Left lung (tissue), 4 donors: ENCODE measurements at regions not wholly inside any gene's neighbourhood (a gene's known extent, or its start where the extent isn't known, plus 50 kb on each side); places are given as distances from the start of the nearest gene placed in this dataset.

ENCODE experiments used
- ATAC-seq: fragments of 200-7000 bp; cut with Tn5 transposase; one replicate; pipeline ENCODE4 v1.9.1; 2020; ENCODE audit warnings: moderate library complexity
- DNase-seq, 4 donors: peaks; one replicate each; pipeline ENCODE4 v3.0.0-alpha.2; 2013 to 2020
- H3K27ac ChIP-seq, 2 donors: fragments of 200-600 bp; sonication (generic) in 1 of 2; one replicate each; pipeline versions ENCODE4 v1.5.0 to v1.8.0; 2020 to 2021
- H3K27me3 ChIP-seq, 2 donors: fragments of 200-600 bp; sonication (generic) in 1 of 2; one replicate each; pipeline versions ENCODE4 v1.5.0 to v1.8.0; 2020 to 2021
- H3K36me3 ChIP-seq, 2 donors: fragments of 200-600 bp; sonication (generic) in 1 of 2; one replicate each; pipeline versions ENCODE4 v1.5.0 to v1.8.0; 2020 to 2021
- H3K4me1 ChIP-seq, 2 donors: fragments of 200-600 bp; one replicate each; pipeline ENCODE4 v1.8.0; 2021
- H3K4me3 ChIP-seq, 2 donors: fragments of 200-600 bp; sonication (generic) in 1 of 2; one replicate each; pipeline versions ENCODE4 v1.5.0 to v1.8.0; 2020 to 2021; ENCODE audit warnings: mild to moderate bottlenecking in 1 of 2
- H3K9me3 ChIP-seq, 2 donors: fragments of 200-600 bp; sonication (generic) in 1 of 2; one replicate each; pipeline versions ENCODE4 v1.5.0 to v1.8.0; 2020 to 2021
- CTCF ChIP-seq, 2 donors: fragments of 200-600 bp; sonication (generic) in 1 of 2; IDR thresholded peaks; one replicate each; pipeline versions ENCODE4 v1.5.0 to v1.8.0; 2021; ENCODE audit warnings: antibody characterized with exemption in 2 of 2
- intact Hi-C, 2 donors: fragments of 100-400 bp; cut with DNase I; formaldehyde crosslinking; loops; one replicate each; pipeline versions ENCODE4 v1.11.2 to v1.14.2; 2022
- donor health status: DM: no; HTN: yes; CAD: no.
- donor health status: DM: no; HTN: no; CAD: no.

GRCh38 chrX:91137883-91138282 lies 296.8 kb upstream of the PABPC5 start:
- H3K27ac ChIP-seq = no peak overlapping the region
- intact Hi-C loops = no loop called here
- no peak overlapping the region for H3K4me3 ChIP-seq
- no peaks in the 10 kb centered on the region for H3K4me1 ChIP-seq
- DNase-seq (no peak), ATAC-seq (no peak)
- H3K36me3 ChIP-seq = no peaks in the 10 kb centered on the region
- no peaks in the 10 kb centered on the region for H3K9me3 ChIP-seq
- H3K27me3 ChIP-seq = no peaks in the 10 kb centered on the region
- no peak for TF ChIP-seq CTCF (IDR thresholded peaks at IDR 0.05)
